HEK293 (cell line): ENCODE measurements at regions not wholly inside any gene's neighbourhood (a gene's known extent, or its start where the extent isn't known, plus 50 kb on each side); places are given as distances from the start of the nearest gene placed in this dataset.
"Not testable (repeated sequence)": the region's sequence is repeated elsewhere in the genome, so short reads cannot be mapped to it uniquely, and the experiment has no call there.

ENCODE experiments used
- CTCF ChIA-PET: fragments of 350-600 bp; formaldehyde crosslinking; extraction: SDS; loops from one replicate; lab custom pipeline; 2021; ENCODE audit warnings: antibody characterized with exemption; lab: Yijun Ruan, JAX
- POLR2A ChIA-PET: fragments of 300-600 bp; formaldehyde crosslinking; extraction: SDS; loops from one replicate; lab custom pipeline; 2020; ENCODE audit warnings: antibody characterized with exemption, inconsistent platforms; lab: Yijun Ruan, JAX
- H3K27ac ChIP-seq: fragments of 200-500 bp; sonication (Bioruptor generic); 2 replicates; pipeline ENCODE4 v1.5.1; 2014; ENCODE audit warnings: low read depth, low read length, control low read depth, inconsistent platforms; ENCODE audit errors: extremely low read depth
- H3K36me3 ChIP-seq, 2 experiments: fragments of 200-500 bp in 1 of 2; sonication (Bioruptor generic) in 1 of 2; 1 replicate in 1 of 2; 2 replicates in 1 of 2; pipeline ENCODE4 v1.5.1; 2014 to 2017; ENCODE audit warnings: inconsistent platforms in 2 of 2, low read length in 2 of 2; ENCODE audit not compliant: control insufficient read depth in 2 of 2, insufficient read depth in 1 of 2
- H3K4me1 ChIP-seq: fragments of 200-500 bp; sonication (Bioruptor generic); 2 replicates; pipeline ENCODE4 v1.5.1; 2014; ENCODE audit warnings: mild to moderate bottlenecking, low read length, inconsistent platforms; ENCODE audit not compliant: control insufficient read depth, insufficient read depth
- H3K4me3 ChIP-seq: 2 replicates; pipeline ENCODE4 v1.5.1; 2011; ENCODE audit warnings: low read depth, mild to moderate bottlenecking, control low read depth, low read length, moderate library complexity
- H3K9me3 ChIP-seq: fragments of 200-500 bp; sonication (Bioruptor generic); 2 replicates; pipeline ENCODE4 v1.5.1; 2014; ENCODE audit warnings: low read depth, low read length, inconsistent platforms; ENCODE audit not compliant: control insufficient read depth, insufficient read depth
- GLIS2 ChIP-seq: fragments of 450-650 bp; formaldehyde crosslinking; IDR thresholded peaks from 2 replicates; pipeline ENCODE4 v1.5.1; 2016; ENCODE audit warnings: missing biosample characterization, missing genetic modification characterization
- KLF7 ChIP-seq: fragments of 450-650 bp; formaldehyde crosslinking; IDR thresholded peaks from 2 replicates; pipeline ENCODE4 v1.5.1; 2016; ENCODE audit warnings: missing biosample characterization, missing genetic modification characterization, borderline replicate concordance
- PRDM1 ChIP-seq: fragments of 450-650 bp; formaldehyde crosslinking; IDR thresholded peaks from 2 replicates; pipeline ENCODE4; 2016; ENCODE audit warnings: missing biosample characterization, missing genetic modification characterization
- SP2 ChIP-seq: fragments of 450-650 bp; formaldehyde crosslinking; IDR thresholded peaks from 2 replicates; pipeline ENCODE4 v1.5.1; 2016; ENCODE audit warnings: missing biosample characterization, missing genetic modification characterization
- ZNF140 ChIP-seq: fragments of 450-650 bp; formaldehyde crosslinking; IDR thresholded peaks from 2 replicates; pipeline ENCODE4 v1.5.1; 2016; ENCODE audit warnings: missing biosample characterization, missing genetic modification characterization
- ZNF24 ChIP-seq: fragments of 450-650 bp; formaldehyde crosslinking; IDR thresholded peaks from 2 replicates; pipeline ENCODE4 v1.5.1; 2016; ENCODE audit warnings: missing biosample characterization, missing genetic modification characterization
- ZNF274 ChIP-seq, 2 experiments: fragments of 200-500 bp in 1 of 2; fragments of 450-650 bp in 1 of 2; sonication (Bioruptor generic) in 1 of 2; formaldehyde crosslinking in 1 of 2; IDR thresholded peaks; 2 replicates each; pipeline versions ENCODE4 v1.5.1 to v1.6.1; 2014 to 2016; ENCODE audit warnings: borderline replicate concordance in 1 of 2, inconsistent platforms in 1 of 2, low read length in 1 of 2, missing biosample characterization in 1 of 2, missing genetic modification characterization in 1 of 2
- ZNF302 ChIP-seq: fragments of 450-650 bp; formaldehyde crosslinking; IDR thresholded peaks from 2 replicates; pipeline ENCODE4 v1.5.1; 2016; ENCODE audit warnings: missing biosample characterization, missing genetic modification characterization, low read depth
- ZNF311 ChIP-seq: fragments of 450-650 bp; formaldehyde crosslinking; IDR thresholded peaks from 2 replicates; pipeline ENCODE4 v1.5.1; 2017; ENCODE audit warnings: missing biosample characterization, missing genetic modification characterization, borderline replicate concordance
- ZNF423 ChIP-seq: fragments of 450-650 bp; formaldehyde crosslinking; IDR thresholded peaks from 2 replicates; pipeline ENCODE4 v1.5.1; 2016; ENCODE audit warnings: missing biosample characterization, missing genetic modification characterization
- ZNF426 ChIP-seq: fragments of 450-650 bp; formaldehyde crosslinking; IDR thresholded peaks from 2 replicates; pipeline ENCODE4 v1.5.1; 2017; ENCODE audit warnings: missing biosample characterization, missing genetic modification characterization, mild to moderate bottlenecking, inconsistent platforms, moderate library complexity
- ZNF48 ChIP-seq: fragments of 450-650 bp; formaldehyde crosslinking; IDR thresholded peaks from 2 replicates; pipeline ENCODE4 v1.5.1; 2016; ENCODE audit warnings: missing biosample characterization, missing genetic modification characterization
- ZNF544 ChIP-seq: fragments of 450-650 bp; formaldehyde crosslinking; IDR thresholded peaks from 2 replicates; pipeline ENCODE4 v1.5.0; 2017; ENCODE audit warnings: missing biosample characterization, missing genetic modification characterization
- ZNF560 ChIP-seq: fragments of 450-650 bp; formaldehyde crosslinking; IDR thresholded peaks from 2 replicates; pipeline ENCODE4 v1.5.1; 2017; ENCODE audit warnings: missing biosample characterization, missing genetic modification characterization, borderline replicate concordance
- ZNF600 ChIP-seq: fragments of 450-650 bp; formaldehyde crosslinking; IDR thresholded peaks from 2 replicates; pipeline ENCODE4 v1.5.1; 2016; ENCODE audit warnings: missing biosample characterization, missing genetic modification characterization
- ZNF792 ChIP-seq: fragments of 450-650 bp; formaldehyde crosslinking; IDR thresholded peaks from 2 replicates; pipeline ENCODE4 v1.5.1; 2016; ENCODE audit warnings: missing biosample characterization, missing genetic modification characterization
- TF ChIP-seq, protein P1 (sequence below): fragments of 450-650 bp; formaldehyde crosslinking; IDR thresholded peaks from 2 replicates; pipeline ENCODE4 v1.5.1; 2017; ENCODE audit warnings: missing biosample characterization, missing genetic modification characterization
- TF ChIP-seq, protein P2 (sequence below): fragments of 450-650 bp; formaldehyde crosslinking; IDR thresholded peaks from 2 replicates; pipeline ENCODE4 v1.5.0; 2017; ENCODE audit warnings: missing biosample characterization, missing genetic modification characterization, borderline replicate concordance
- TF ChIP-seq, protein P3 (sequence below): fragments of 450-650 bp; formaldehyde crosslinking; IDR thresholded peaks from 2 replicates; pipeline ENCODE4; 2016; ENCODE audit warnings: missing biosample characterization, missing genetic modification characterization

DNA sequence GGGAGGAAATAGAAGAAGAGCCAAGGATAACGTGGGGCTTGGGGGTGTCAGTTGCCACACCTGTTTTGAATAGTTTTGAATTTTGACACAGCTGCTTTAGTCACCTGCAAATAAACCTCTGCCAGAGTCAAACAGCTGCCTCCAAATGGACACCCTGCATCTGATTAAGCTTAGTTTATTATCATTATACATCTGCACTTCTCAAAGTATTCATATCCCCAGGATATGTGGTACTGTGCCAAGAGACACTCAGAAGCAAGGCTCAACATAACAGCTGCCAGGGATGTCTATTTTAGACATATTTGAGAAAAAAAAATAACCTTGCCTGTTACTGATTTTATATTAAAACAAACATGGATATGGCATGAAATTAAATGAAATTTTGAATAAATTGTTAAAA is 122.5 kb upstream of the WDR75 start:
- Histone ChIP-seq H3K4me1 (no peaks in the 10 kb centered on the region), H3K9me3 (no peaks in the 10 kb centered on the region), H3K36me3 (no peaks in the 10 kb centered on the region), H3K27ac (no peak overlapping the region), H3K4me3 (no peak overlapping the region)
- TF ChIP-seq ZNF140 (no peak), SP2 (tag by site-specific recombination) (no peak), ZNF423 (no peak), ZNF560 (tag by site-specific recombination) (no peak), PRDM1 (tag by site-specific recombination) (no peak), ZNF544 (tag by site-specific recombination) (no peak), ZNF792 (tag by site-specific recombination) (no peak), ZNF302 (no peak), ZNF426 (tag by site-specific recombination) (no peak), ZNF24 (tag by site-specific recombination) (no peak), ZNF274 (IDR thresholded peaks at IDR 0.05; ENCODE audit: low read length) (no peak), ZNF274 (tag by site-specific recombination; IDR thresholded peaks at IDR 0.05; ENCODE audit: borderline replicate concordance) (no peak), GLIS2 (tag by site-specific recombination) (no peak), KLF7 (no peak), ZNF311 (no peak), ZNF48 (tag by site-specific recombination) (no peak), ZNF600 (tag by site-specific recombination) (no peak)
- TF ChIP-seq, protein P1, sequence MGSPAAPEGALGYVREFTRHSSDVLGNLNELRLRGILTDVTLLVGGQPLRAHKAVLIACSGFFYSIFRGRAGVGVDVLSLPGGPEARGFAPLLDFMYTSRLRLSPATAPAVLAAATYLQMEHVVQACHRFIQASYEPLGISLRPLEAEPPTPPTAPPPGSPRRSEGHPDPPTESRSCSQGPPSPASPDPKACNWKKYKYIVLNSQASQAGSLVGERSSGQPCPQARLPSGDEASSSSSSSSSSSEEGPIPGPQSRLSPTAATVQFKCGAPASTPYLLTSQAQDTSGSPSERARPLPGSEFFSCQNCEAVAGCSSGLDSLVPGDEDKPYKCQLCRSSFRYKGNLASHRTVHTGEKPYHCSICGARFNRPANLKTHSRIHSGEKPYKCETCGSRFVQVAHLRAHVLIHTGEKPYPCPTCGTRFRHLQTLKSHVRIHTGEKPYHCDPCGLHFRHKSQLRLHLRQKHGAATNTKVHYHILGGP: no peak
- TF ChIP-seq, protein P2, sequence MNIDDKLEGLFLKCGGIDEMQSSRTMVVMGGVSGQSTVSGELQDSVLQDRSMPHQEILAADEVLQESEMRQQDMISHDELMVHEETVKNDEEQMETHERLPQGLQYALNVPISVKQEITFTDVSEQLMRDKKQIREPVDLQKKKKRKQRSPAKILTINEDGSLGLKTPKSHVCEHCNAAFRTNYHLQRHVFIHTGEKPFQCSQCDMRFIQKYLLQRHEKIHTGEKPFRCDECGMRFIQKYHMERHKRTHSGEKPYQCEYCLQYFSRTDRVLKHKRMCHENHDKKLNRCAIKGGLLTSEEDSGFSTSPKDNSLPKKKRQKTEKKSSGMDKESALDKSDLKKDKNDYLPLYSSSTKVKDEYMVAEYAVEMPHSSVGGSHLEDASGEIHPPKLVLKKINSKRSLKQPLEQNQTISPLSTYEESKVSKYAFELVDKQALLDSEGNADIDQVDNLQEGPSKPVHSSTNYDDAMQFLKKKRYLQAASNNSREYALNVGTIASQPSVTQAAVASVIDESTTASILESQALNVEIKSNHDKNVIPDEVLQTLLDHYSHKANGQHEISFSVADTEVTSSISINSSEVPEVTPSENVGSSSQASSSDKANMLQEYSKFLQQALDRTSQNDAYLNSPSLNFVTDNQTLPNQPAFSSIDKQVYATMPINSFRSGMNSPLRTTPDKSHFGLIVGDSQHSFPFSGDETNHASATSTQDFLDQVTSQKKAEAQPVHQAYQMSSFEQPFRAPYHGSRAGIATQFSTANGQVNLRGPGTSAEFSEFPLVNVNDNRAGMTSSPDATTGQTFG: no peak
- TF ChIP-seq, protein P3, sequence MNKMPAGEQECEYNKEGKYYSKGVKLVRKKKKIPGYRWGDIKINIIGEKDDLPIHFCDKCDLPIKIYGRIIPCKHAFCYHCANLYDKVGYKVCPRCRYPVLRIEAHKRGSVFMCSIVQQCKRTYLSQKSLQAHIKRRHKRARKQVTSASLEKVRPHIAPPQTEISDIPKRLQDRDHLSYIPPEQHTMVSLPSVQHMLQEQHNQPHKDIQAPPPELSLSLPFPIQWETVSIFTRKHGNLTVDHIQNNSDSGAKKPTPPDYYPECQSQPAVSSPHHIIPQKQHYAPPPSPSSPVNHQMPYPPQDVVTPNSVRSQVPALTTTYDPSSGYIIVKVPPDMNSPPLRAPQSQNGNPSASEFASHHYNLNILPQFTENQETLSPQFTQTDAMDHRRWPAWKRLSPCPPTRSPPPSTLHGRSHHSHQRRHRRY: no peak
- ChIA-PET CTCF (no interaction called here), POLR2A (no interaction called here)

DNA sequence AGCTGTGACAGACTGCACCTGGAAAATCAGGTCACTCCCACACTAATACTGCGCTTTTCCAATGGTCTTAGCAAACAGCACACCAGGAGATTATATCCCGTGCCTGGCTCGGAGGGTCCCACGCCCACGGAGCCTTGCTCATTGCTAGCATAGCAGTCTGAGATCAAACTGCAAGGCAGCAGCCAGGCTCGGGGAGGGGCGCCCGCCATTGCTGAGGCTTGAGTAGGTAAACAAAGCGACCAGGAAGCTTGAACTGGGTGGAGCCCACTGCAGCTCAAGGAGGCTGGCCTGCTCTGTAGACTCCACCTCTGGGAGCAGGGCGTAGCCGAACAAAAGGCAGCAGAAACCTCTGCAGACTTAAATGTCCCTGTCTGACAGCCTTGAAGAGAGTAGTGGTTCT is 121.8 kb upstream of the WDR75 start:
- CTCF ChIA-PET: not testable (repeated sequence)

More for the DNA sequence above, 121.8 kb upstream of the WDR75 start:
- H3K9me3 ChIP-seq, H3K4me1 ChIP-seq, H3K4me3 ChIP-seq, H3K36me3 ChIP-seq, POLR2A ChIA-PET, H3K27ac ChIP-seq: not testable (repeated sequence)
